Bronchial epithelial cell (primary cell): ENCODE measurements at regions not wholly inside any gene's neighbourhood (a gene's known extent, or its start where the extent isn't known, plus 50 kb on each side); places are given as distances from the start of the nearest gene placed in this dataset.
A peak's percentile ranks its signal among the peaks of the same experiment; 100 is the strongest.

Experiments
- DNase-seq: peaks from one replicate; pipeline ENCODE4 v3.0.0-alpha.2; 2010; ENCODE audit warnings: low read depth
- FAIRE-seq: peaks from 2 replicates; lab custom pipeline; 2011; peaks lifted over from hg19 to GRCh38; lab: Jason Lieb, UNC
- H3K27me3 ChIP-seq: 2 replicates; pipeline ENCODE4 v1.5.1; 2011; ENCODE audit warnings: low read length; ENCODE audit not compliant: control insufficient read depth, insufficient read depth
- H3K36me3 ChIP-seq: 2 replicates; pipeline ENCODE4 v1.5.1; 2011; ENCODE audit warnings: low read length; ENCODE audit not compliant: control insufficient read depth, insufficient read depth
- H3K4me3 ChIP-seq: 2 replicates; pipeline ENCODE4 v1.5.1; 2011; ENCODE audit warnings: mild to moderate bottlenecking, low read depth, low read length, control low read depth
- CTCF ChIP-seq: IDR thresholded peaks from 2 replicates; pipeline ENCODE4 v1.5.1; 2011; ENCODE audit warnings: mild to moderate bottlenecking, moderate library complexity, low read length, control low read depth, inconsistent platforms; ENCODE audit not compliant: insufficient read depth, severe bottlenecking

GRCh38 chr5:18850216-18850615 is 1137.8 kb downstream of the CDH18 start:
- no peak for DNase-seq
- FAIRE-seq: no peak
- no peak for TF ChIP-seq CTCF
- Histone ChIP-seq H3K27me3 (no peaks in the 10 kb centered on the region), H3K4me3 (no peak overlapping the region), H3K36me3 (no peaks in the 10 kb centered on the region)

GRCh38 chr5:18872978-18873377 is 1115.0 kb downstream of the CDH18 start:
- no peak for FAIRE-seq
- TF ChIP-seq CTCF: no peak
- no peak for DNase-seq
- Histone ChIP-seq H3K27me3 (no peaks in the 10 kb centered on the region), H3K4me3 (no peak overlapping the region), H3K36me3 (no peaks in the 10 kb centered on the region)

- Histone ChIP-seq H3K27me3 (no peaks in the 10 kb centered on the region), H3K36me3 (no peaks in the 10 kb centered on the region), H3K4me3 (no peak overlapping the region)
- FAIRE-seq: no peak
- TF ChIP-seq CTCF: no peak
- DNase-seq: no peak
Observed at GRCh38 chr5:18876565-18876964, 1111.4 kb downstream of the CDH18 start.

- H3K27me3 ChIP-seq: no peaks in the 10 kb centered on the region
- DNase-seq (peak; percentile 54), FAIRE-seq (no peak)
- no peak overlapping the region for H3K4me3 ChIP-seq
- H3K36me3 ChIP-seq: no peaks in the 10 kb centered on the region
- no peak for TF ChIP-seq CTCF
Observed at GRCh38 chr5:18881615-18882014, 1106.4 kb downstream of the CDH18 start.

- FAIRE-seq: no peak
- H3K4me3 ChIP-seq: no peak overlapping the region
- DNase-seq: peak; percentile 36
- no peaks in the 10 kb centered on the region for H3K36me3 ChIP-seq
- H3K27me3 ChIP-seq: no peaks in the 10 kb centered on the region
- TF ChIP-seq CTCF: no peak
Observed at GRCh38 chr5:18882154-18882553, 1105.8 kb downstream of the CDH18 start.

GRCh38 chr5:18888821-18889220 is 1099.2 kb downstream of the CDH18 start:
- Histone ChIP-seq H3K4me3 (no peak overlapping the region), H3K36me3 (no peaks in the 10 kb centered on the region), H3K27me3 (no peaks in the 10 kb centered on the region)
- no peak for TF ChIP-seq CTCF
- DNase-seq (no peak), FAIRE-seq (no peak)
